Small intestine (tissue), 7 donors: ENCODE measurements at regions not wholly inside any gene's neighbourhood (a gene's known extent, or its start where the extent isn't known, plus 50 kb on each side); places are given as distances from the start of the nearest gene placed in this dataset.

Experiments used
- DNase-seq, 2 donors: peaks; one replicate each; pipeline versions ENCODE4 v3.0.0 to v3.0.0-alpha.2; 2013
- FAIRE-seq: peaks from 2 replicates; lab custom pipeline; 2012; peaks lifted over from hg19 to GRCh38; lab: Jason Lieb, UNC
- H3K27ac ChIP-seq, 3 donors: one replicate each; pipeline ENCODE4 v1.5.1; 2013; ENCODE audit warnings: low read length in 2 of 3, mild to moderate bottlenecking in 2 of 3, control low read depth in 1 of 3, inconsistent platforms in 1 of 3, low read depth in 1 of 3, moderate library complexity in 1 of 3
- H3K27me3 ChIP-seq, 3 donors: one replicate each; pipeline ENCODE4 v1.6.1; 2013; ENCODE audit warnings: low read length in 3 of 3, inconsistent platforms in 1 of 3; ENCODE audit not compliant: control insufficient read depth in 3 of 3, insufficient read depth in 3 of 3
- H3K36me3 ChIP-seq, 3 donors: one replicate each; pipeline ENCODE4 v1.6.1; 2013; ENCODE audit warnings: low read length in 3 of 3, inconsistent platforms in 1 of 3, low read depth in 1 of 3, mild to moderate bottlenecking in 1 of 3, moderate library complexity in 1 of 3; ENCODE audit not compliant: control insufficient read depth in 3 of 3, insufficient read depth in 2 of 3
- H3K4me1 ChIP-seq, 3 donors: one replicate each; pipeline ENCODE4 v1.6.1; 2013; ENCODE audit warnings: low read length in 2 of 3, inconsistent platforms in 1 of 3, low read depth in 1 of 3, mild to moderate bottlenecking in 1 of 3, moderate library complexity in 1 of 3; ENCODE audit not compliant: control insufficient read depth in 3 of 3, insufficient read depth in 2 of 3
- H3K4me3 ChIP-seq, 3 donors: one replicate each; pipeline ENCODE4 v1.5.1; 2013; ENCODE audit warnings: low read length in 3 of 3, control low read depth in 1 of 3, inconsistent platforms in 1 of 3, low read depth in 1 of 3, mild to moderate bottlenecking in 1 of 3, moderate library complexity in 1 of 3
- H3K9me3 ChIP-seq, 2 donors: one replicate each; pipeline ENCODE4 v1.6.1; 2013; ENCODE audit warnings: low read depth in 1 of 2, low read length in 1 of 2; ENCODE audit not compliant: control insufficient read depth in 2 of 2, insufficient read depth in 1 of 2
- WGBS, 3 donors: extraction: QIAGEN DNeasy Blood & Tissue Kit; methylation state at CpG; one replicate each; pipeline ENCODE4 v1.1.7; 2013; 5-methylcytosine and 5-hydroxymethylcytosine counted together
- donor health status: healthy with polysubstance abuse.
- donor health status: control.
- donor health status: control.
- donor health status: Bipolar disorder and iron deficiency.
- donor health status: healthy.

DNA sequence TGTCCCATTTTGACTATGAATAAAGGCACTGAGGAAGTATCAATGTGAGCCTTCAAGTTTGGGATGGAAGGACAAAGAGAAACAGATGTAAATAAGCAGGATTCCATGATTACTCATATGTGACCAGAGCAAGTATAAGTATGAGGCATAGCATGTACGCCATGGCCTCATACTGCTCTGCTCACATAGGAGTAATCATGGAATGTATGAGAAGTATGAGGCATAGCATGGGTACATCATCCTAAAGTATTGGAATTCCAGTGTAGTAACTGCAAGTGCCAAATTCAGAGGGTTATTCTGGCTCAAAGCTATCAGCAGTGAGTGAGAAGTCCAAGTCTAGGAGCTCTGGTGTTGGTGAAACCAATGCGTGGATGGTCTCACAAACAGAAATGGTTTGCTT is 81.2 kb upstream of the WDR72 start:
- H3K4me1 ChIP-seq: peaks cover 0 to 19% (median 0%) of the 10 kb centered on the region in 3 donors
- no peak overlapping the region for H3K27ac ChIP-seq
- no peak for FAIRE-seq
- H3K27me3 ChIP-seq: no peaks in the 10 kb centered on the region
- no peaks in the 10 kb centered on the region for H3K36me3 ChIP-seq
- WGBS, 3 donors: 89 to 92% (median 91%) methylated on average over 2 of the region's 2 CpGs
- no peak overlapping the region for H3K4me3 ChIP-seq
- H3K9me3 ChIP-seq: no peaks in the 10 kb centered on the region
- DNase-seq: no peak

DNA sequence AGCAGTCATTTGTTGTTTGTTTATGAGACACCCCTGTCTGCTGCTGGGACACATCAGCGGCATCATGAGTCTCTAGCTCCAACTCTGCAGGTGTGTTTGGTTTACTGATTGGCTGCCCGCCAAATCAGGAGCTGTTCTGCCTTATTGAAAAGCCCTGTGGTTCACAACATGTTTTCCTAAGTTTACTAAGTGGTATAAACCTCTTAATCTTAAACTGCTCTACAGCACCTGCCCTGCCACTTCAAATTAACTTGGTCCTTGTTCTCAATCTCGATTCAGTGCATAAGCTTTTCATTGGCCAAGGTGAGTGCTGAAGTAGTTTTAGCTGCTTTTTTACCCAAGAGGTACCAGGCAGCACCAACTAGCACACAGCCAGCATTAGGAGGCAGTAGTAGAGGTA is 77.8 kb upstream of the WDR72 start:
- no peaks in the 10 kb centered on the region for H3K27me3 ChIP-seq
- no peak overlapping the region for H3K27ac ChIP-seq
- FAIRE-seq: no peak

GRCh38 chr15:53836618-53837017 is 77.2 kb upstream of the WDR72 start:
- H3K9me3 ChIP-seq: no peaks in the 10 kb centered on the region
- H3K27ac ChIP-seq: no peak overlapping the region
- peaks cover 0 to 29% (median 0%) of the 10 kb centered on the region in 3 donors for H3K4me1 ChIP-seq
- H3K4me3 ChIP-seq: no peak overlapping the region
- DNase-seq: no peak
- H3K27me3 ChIP-seq: no peaks in the 10 kb centered on the region
- WGBS, 3 donors: 54 to 59% (median 58%) methylated on average over 4 of the region's 4 CpGs
- no peak for FAIRE-seq
- H3K36me3 ChIP-seq: no peaks in the 10 kb centered on the region

More for the DNA sequence above, 77.8 kb upstream of the WDR72 start:
- H3K4me3 ChIP-seq: no peak overlapping the region
- 5 to 36% (median 12%) methylated on average over 3 of the region's 3 CpGs for WGBS, 3 donors
- no peaks in the 10 kb centered on the region for H3K36me3 ChIP-seq
- H3K9me3 ChIP-seq: no peaks in the 10 kb centered on the region
- peaks cover 0 to 24% (median 0%) of the 10 kb centered on the region in 3 donors for H3K4me1 ChIP-seq
- DNase-seq: peak; percentile 65 to 74

DNA sequence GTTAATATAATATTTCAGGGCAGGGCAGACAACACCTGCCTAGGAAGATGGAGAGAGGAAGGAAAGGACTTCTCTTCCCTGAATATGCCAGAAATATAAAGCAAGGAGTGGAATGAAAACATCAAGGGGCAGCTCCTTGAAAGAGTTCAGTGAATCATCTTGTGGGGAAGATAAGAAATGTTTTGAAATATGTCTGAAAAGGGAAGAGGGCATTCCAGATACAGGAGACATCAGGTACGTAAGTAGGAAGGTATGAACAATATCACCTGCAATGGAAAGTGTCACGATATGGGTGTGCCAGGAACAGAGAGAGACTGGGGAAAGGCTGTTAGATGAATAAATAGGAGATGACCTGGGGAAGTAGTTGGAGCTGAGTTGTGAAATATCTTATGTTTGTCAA is 75.8 kb upstream of the WDR72 start:
- Histone ChIP-seq H3K4me1 (peaks cover 0 to 34% (median 0%) of the 10 kb centered on the region in 3 donors), H3K36me3 (no peaks in the 10 kb centered on the region), H3K27ac (peak overlapping the region in 1 of 3 donors; percentile 4), H3K4me3 (no peak overlapping the region), H3K9me3 (no peaks in the 10 kb centered on the region), H3K27me3 (no peaks in the 10 kb centered on the region)
- 58 to 76% (median 68%) methylated on average over 2 of the region's 2 CpGs for WGBS, 3 donors
- FAIRE-seq (no peak), DNase-seq (peak in 1 of 2 donors; percentile 67)

DNA sequence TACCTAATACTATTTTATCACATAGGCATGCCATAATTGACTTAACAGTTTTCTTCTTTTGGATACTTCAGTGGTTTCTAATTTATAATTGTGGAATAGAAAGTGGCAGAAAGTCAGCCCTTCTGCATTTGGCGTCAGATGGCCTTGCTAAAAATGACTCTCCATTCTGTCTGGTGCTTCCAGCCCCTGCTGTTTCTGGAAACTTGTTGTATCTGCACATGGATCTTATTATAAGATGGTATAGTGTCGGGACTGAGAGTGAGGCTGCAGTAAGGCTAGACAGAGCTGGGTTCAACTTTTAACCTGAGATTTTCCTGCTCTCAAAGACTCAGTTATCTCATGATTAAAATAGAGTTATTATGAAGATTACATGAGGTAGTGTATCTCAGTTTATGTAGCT is 74.8 kb upstream of the WDR72 start:
- Histone ChIP-seq H3K4me1 (peaks cover 0 to 36% (median 0%) of the 10 kb centered on the region in 3 donors), H3K9me3 (peaks cover 0 to 2% of the 10 kb centered on the region in 2 donors)

DNA sequence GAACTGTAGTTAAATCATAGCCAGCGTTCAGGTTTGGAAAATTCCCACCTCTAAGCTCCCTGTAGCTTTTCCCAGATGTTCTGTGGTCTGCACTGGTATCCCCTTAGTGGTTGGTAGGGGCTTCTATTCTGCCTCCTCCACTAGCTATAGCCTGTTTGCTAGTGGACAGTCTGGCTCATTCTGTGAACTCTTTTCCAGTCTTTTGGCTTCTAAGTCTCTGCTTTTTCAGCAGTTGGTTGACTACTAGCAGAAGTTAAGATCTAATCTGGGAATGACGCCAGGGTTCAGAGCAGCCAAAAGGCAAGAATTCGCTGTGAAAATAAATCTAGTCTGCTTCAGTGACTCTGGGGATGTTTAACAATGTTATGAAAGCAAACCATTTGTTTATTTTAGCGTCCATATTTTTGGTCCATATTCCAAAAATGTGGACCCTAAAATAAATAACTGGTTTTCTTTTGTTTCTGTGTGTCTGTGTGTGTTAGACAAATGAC is 73.7 kb upstream of the WDR72 start:
- peak in 1 of 2 donors; percentile 32 for DNase-seq
- 43 to 48% (median 46%) methylated on average over 4 of the region's 4 CpGs for WGBS, 3 donors
- Histone ChIP-seq H3K9me3 (peaks cover 0 to 3% of the 10 kb centered on the region in 2 donors), H3K4me1 (peaks cover 0 to 36% (median 0%) of the 10 kb centered on the region in 3 donors), H3K27ac (peak overlapping the region in 1 of 3 donors; percentile 39), H3K27me3 (no peaks in the 10 kb centered on the region), H3K4me3 (no peak overlapping the region), H3K36me3 (no peaks in the 10 kb centered on the region)
- FAIRE-seq: no peak

More for the DNA sequence above, 74.8 kb upstream of the WDR72 start:
- no peaks in the 10 kb centered on the region for H3K36me3 ChIP-seq
- DNase-seq: no peak
- H3K27ac ChIP-seq: no peak overlapping the region
- no peaks in the 10 kb centered on the region for H3K27me3 ChIP-seq
- no peak overlapping the region for H3K4me3 ChIP-seq
- WGBS, 3 donors: 62 to 83% (median 67%) methylated on average over 2 of the region's 2 CpGs
- no peak for FAIRE-seq

GRCh38 chr15:53831907-53832770 is 72.7 kb upstream of the WDR72 start:
- 56 to 60% (median 58%) methylated on average over 5 of the region's 5 CpGs for WGBS, 3 donors
- no peaks in the 10 kb centered on the region for H3K36me3 ChIP-seq
- H3K4me1 ChIP-seq: peaks cover 0 to 32% (median 0%) of the 10 kb centered on the region in 3 donors
- no peak for FAIRE-seq
- peak; percentile 15 to 37 for DNase-seq
- H3K27ac ChIP-seq: peak overlapping the region in 1 of 3 donors; percentile 39
- peaks cover 0 to 2% (median 0%) of the 10 kb centered on the region in 3 donors for H3K27me3 ChIP-seq
- peaks cover 0 to 3% of the 10 kb centered on the region in 2 donors for H3K9me3 ChIP-seq
- H3K4me3 ChIP-seq: no peak overlapping the region

DNA sequence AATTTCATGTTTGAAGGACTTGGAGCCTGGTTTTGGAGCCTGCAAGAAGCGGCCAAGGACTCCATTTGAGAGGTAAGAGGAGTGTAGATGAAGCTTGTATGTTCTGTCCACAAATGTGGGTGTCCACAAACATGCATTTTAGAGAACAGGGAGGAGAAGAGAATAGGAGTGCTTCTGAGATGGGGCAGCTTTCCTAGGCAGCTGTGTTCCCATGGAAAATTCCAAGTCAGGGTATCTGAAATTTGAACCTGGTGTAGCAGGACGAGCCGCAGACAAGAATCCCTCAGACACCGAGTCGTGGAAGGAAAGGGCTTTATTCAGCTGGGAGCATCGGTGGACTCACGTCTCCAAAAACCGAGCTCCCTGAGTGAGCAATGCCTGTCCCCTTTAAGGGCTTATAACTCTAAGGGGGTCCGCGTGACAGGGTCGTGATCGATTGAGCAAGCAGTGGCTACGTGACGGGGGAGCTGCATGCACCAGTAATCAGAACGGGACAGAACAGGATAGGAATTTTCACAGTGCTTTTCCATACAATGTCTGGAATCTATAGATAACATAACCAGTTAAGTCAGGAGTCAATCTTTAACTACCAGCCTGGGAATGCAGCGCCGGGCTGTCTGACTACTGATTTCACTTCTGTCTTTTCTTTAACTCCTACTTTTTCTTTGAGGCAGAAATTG is 71.4 kb upstream of the WDR72 start:
- 16 to 57% (median 31%) methylated on average over 17 of the region's 17 CpGs for WGBS, 3 donors
- H3K9me3 ChIP-seq: peaks cover 0 to 3% of the 10 kb centered on the region in 2 donors
- peaks cover 0 to 31% (median 0%) of the 10 kb centered on the region in 3 donors for H3K4me1 ChIP-seq
- peak overlapping the region in 1 of 3 donors; percentile 61 for H3K27ac ChIP-seq
- no peaks in the 10 kb centered on the region for H3K36me3 ChIP-seq
- DNase-seq (peak; percentile 37 to 75), FAIRE-seq (no peak)
- H3K4me3 ChIP-seq: peak overlapping the region in 1 of 3 donors; percentile 11
- peaks cover 0 to 3% (median 0%) of the 10 kb centered on the region in 3 donors for H3K27me3 ChIP-seq
